ENCODE measurements at regions not wholly inside any gene's neighbourhood (a gene's known extent, or its start where the extent isn't known, plus 50 kb on each side); places are given as distances from the start of the nearest gene placed in this dataset.
A peak's percentile ranks its signal among the peaks of the same experiment; 100 is the strongest.

DNA sequence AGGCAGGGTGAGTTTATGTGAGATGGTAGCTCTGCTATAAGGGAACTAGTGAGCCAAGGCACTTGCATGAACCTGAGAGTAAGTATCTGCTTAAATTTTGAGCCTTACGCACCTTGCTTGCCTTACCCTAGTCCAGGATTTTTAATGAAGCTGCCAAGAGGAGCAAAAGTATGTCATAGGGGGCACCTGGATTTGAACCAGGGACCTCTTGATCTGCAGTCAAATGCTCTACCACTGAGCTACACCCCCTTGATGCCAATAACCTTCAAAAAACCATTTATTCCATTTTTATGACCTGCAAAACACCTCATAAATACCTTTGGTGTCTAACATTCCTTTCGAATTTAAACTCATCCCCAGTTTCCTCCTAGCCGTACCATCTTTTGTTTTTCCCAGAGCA is 88.3 kb upstream of the ACP3 start:
- no peak for ATAC-seq
- intact Hi-C loops (cut with DNase I) = no loop called here
- no peak overlapping the region for H3K27ac ChIP-seq
- no peaks in the 10 kb centered on the region for H3K9me3 ChIP-seq
- TF ChIP-seq, protein P1, sequence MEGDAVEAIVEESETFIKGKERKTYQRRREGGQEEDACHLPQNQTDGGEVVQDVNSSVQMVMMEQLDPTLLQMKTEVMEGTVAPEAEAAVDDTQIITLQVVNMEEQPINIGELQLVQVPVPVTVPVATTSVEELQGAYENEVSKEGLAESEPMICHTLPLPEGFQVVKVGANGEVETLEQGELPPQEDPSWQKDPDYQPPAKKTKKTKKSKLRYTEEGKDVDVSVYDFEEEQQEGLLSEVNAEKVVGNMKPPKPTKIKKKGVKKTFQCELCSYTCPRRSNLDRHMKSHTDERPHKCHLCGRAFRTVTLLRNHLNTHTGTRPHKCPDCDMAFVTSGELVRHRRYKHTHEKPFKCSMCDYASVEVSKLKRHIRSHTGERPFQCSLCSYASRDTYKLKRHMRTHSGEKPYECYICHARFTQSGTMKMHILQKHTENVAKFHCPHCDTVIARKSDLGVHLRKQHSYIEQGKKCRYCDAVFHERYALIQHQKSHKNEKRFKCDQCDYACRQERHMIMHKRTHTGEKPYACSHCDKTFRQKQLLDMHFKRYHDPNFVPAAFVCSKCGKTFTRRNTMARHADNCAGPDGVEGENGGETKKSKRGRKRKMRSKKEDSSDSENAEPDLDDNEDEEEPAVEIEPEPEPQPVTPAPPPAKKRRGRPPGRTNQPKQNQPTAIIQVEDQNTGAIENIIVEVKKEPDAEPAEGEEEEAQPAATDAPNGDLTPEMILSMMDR (IDR thresholded peaks at IDR 0.05) = no peak
- no peak for DNase-seq
- peaks cover 7% of the 10 kb centered on the region for H3K4me1 ChIP-seq
- H3K36me3 ChIP-seq = no peaks in the 10 kb centered on the region
- no peak overlapping the region for H3K4me3 ChIP-seq
- H3K27me3 ChIP-seq (ENCODE audit: low read depth) = no peaks in the 10 kb centered on the region

DNA sequence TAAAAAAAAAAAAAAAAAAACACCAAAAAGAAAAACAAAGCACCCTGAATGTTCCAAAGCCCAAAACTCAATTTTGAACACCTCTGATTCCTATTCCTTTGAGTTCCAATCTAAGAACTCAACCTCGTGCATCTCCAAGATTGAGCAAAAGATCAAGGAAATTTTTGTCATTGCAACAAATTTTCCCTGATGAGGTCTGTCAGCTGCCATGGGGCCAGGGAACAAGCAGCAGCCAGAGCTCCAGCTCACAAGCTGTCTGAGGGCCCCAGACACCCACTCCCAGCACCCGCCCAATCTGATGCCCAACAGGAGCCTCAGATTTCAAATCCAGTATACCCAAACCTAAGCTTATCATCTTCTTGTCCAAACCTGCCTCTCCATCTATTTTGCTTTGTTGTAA is 87.6 kb upstream of the ACP3 start:
- TF ChIP-seq, protein P1 (IDR thresholded peaks at IDR 0.05) = no peak
- intact Hi-C loops (cut with DNase I) = no loop called here
- Histone ChIP-seq H3K4me3 (no peak overlapping the region), H3K27me3 (ENCODE audit: low read depth) (no peaks in the 10 kb centered on the region), H3K36me3 (no peaks in the 10 kb centered on the region), H3K27ac (no peak overlapping the region), H3K9me3 (no peaks in the 10 kb centered on the region), H3K4me1 (peaks cover 7% of the 10 kb centered on the region)
- ATAC-seq (no peak), DNase-seq (no peak)

DNA sequence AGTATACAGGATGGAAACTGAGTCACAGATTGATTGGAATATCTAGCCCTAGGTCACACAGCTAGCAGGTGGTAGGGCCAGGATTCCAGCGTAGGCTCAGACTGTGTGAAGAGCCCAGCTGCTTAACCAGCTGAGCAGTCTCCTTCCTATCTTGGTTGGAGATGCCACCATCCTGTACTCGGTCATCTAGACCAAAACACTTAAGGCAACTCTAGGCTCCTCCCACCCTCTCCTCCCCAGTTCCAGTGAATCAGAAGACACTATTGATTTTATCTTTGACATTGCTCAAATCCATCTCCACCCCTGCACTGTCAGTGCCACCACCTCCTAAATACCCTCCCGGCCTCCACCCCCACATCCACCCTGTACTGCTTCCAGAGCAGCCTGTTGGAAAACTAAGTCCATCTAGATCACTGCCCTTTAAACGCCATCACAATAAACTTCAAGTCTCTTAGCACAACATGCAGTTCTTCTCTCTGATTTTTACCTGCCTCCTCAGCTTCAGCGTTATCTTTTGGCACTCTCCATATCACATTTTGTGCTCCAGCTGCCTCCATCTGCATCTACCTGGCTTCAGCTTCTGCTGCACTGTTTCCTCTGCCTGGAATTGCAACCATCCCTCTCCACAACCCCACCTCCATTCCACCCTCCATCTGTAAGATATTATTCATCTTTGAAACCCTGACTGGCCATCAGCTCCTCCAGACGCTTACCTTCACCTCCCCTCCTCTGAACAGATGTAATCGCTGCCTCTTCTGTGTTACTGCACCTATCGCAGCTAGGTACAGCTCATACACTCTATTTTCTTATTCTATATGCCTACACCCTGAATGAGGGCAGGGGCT is 86.8 kb upstream of the ACP3 start:
- Histone ChIP-seq H3K4me1 (peaks cover 7% of the 10 kb centered on the region), H3K36me3 (no peaks in the 10 kb centered on the region), H3K9me3 (no peaks in the 10 kb centered on the region), H3K27ac (no peak overlapping the region), H3K27me3 (ENCODE audit: low read depth) (no peaks in the 10 kb centered on the region), H3K4me3 (no peak overlapping the region)
- intact Hi-C loops (cut with DNase I) = no loop called here
- DNase-seq = no peak
- ATAC-seq = no peak
- TF ChIP-seq, protein P1 (IDR thresholded peaks at IDR 0.05) = no peak

DNA sequence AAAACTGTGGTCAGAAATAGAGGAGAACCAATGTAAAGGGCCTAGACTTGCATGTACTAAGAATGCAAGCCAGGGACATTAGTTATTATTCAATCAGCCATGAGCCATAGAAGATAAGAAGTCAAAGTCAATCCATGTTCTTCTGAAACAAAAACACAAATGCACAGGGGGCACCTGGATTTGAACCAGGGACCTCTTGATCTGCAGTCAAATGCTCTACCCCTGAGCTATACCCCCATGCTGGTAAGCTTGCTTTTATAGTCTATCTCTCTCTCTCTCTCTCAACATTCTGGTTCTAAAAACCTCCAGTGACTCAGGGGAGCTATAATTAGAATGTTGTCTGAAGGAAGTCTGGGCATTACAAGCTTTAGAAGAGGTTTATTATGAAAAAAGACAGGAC is 85.6 kb upstream of the ACP3 start:
- intact Hi-C loops (cut with DNase I) = no loop called here
- ATAC-seq = peak in 1 of 2 donors; percentile 51
- TF ChIP-seq, protein P1 (IDR thresholded peaks at IDR 0.05) = no peak
- Histone ChIP-seq H3K9me3 (no peaks in the 10 kb centered on the region), H3K36me3 (no peaks in the 10 kb centered on the region), H3K27ac (no peak overlapping the region), H3K4me1 (peaks cover 7% of the 10 kb centered on the region), H3K27me3 (ENCODE audit: low read depth) (no peaks in the 10 kb centered on the region), H3K4me3 (no peak overlapping the region)
- DNase-seq = no peak

DNA sequence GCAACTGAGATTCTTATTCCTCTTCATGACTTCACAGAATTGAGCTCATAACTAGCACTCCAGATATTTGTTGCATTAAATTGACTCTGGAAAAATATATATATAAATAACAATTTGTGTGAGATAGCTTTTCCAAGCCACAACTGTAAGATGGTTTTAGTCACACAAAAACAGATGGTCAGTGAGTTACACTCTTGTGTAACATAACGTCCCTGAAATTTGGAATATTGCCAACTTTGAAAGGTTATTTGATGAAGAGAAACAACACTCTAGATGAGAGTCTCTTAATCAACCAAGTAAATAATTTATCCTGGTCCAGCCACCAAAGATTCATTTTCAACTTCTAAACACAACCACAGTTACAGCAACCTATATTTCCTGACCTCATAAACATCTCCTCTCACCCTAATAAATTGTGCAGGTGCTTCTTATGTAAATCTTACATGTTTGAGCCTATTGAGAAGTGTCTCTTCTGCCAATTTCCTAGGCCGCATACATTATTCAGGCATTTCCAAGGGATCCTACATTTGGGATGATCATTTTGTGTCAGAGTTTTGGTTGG is 84.9 kb upstream of the ACP3 start:
- H3K4me3 ChIP-seq = no peak overlapping the region
- ATAC-seq (peak in 1 of 2 donors; percentile 51), DNase-seq (no peak)
- no peaks in the 10 kb centered on the region for H3K36me3 ChIP-seq
- H3K9me3 ChIP-seq = no peaks in the 10 kb centered on the region
- TF ChIP-seq, protein P1 (IDR thresholded peaks at IDR 0.05) = no peak
- intact Hi-C loops (cut with DNase I) = no loop called here
- H3K4me1 ChIP-seq = peaks cover 7% of the 10 kb centered on the region
- no peaks in the 10 kb centered on the region for H3K27me3 ChIP-seq (ENCODE audit: low read depth)
- no peak overlapping the region for H3K27ac ChIP-seq
